Liver (tissue), 8 donors: ENCODE measurements at regions not wholly inside any gene's neighbourhood (a gene's known extent, or its start where the extent isn't known, plus 50 kb on each side); places are given as distances from the start of the nearest gene placed in this dataset.

Experiments
- DNase-seq: peaks from one replicate; pipeline ENCODE4 v3.0.0-alpha.2; 2017; ENCODE audit warnings: low spot score
- H3K27ac ChIP-seq, 2 donors: one replicate each; pipeline ENCODE4 v1.7.0; 2013; ENCODE audit warnings: inconsistent platforms in 2 of 2, low read length in 2 of 2, control low read depth in 1 of 2, low read depth in 1 of 2, mild to moderate bottlenecking in 1 of 2
- H3K27me3 ChIP-seq, 4 donors: one replicate each; pipeline versions ENCODE4 v1.6.1 to v1.7.0; 2013; ENCODE audit warnings: low read length in 3 of 4, inconsistent platforms in 1 of 4, mild to moderate bottlenecking in 1 of 4, moderate library complexity in 1 of 4; ENCODE audit not compliant: control insufficient read depth in 4 of 4, insufficient read depth in 4 of 4
- H3K36me3 ChIP-seq, 4 donors: one replicate each; pipeline versions ENCODE4 v1.6.1 to v1.7.0; 2013; ENCODE audit warnings: low read length in 3 of 4, mild to moderate bottlenecking in 3 of 4, low read depth in 1 of 4, moderate library complexity in 1 of 4; ENCODE audit not compliant: control insufficient read depth in 4 of 4, insufficient read depth in 3 of 4
- H3K4me1 ChIP-seq, 4 donors: one replicate each; pipeline versions ENCODE4 v1.6.1 to v1.7.0; 2013; ENCODE audit warnings: low read length in 3 of 4, mild to moderate bottlenecking in 3 of 4, moderate library complexity in 1 of 4; ENCODE audit not compliant: control insufficient read depth in 4 of 4, insufficient read depth in 4 of 4
- H3K4me3 ChIP-seq, 3 donors: one replicate each; pipeline versions ENCODE4 v1.6.1 to v1.7.0; 2013; ENCODE audit warnings: low read length in 3 of 3, control low read depth in 1 of 3, low read depth in 1 of 3, mild to moderate bottlenecking in 1 of 3
- H3K9ac ChIP-seq, 2 donors: one replicate each; pipeline ENCODE4 v1.7.0; 2013; ENCODE audit warnings: low read length in 2 of 2, mild to moderate bottlenecking in 2 of 2, moderate library complexity in 2 of 2, control low read depth in 1 of 2, low read depth in 1 of 2
- H3K9me3 ChIP-seq, 4 donors: one replicate each; pipeline versions ENCODE4 v1.6.1 to v1.7.0; 2013; ENCODE audit warnings: low read length in 3 of 4; ENCODE audit not compliant: control insufficient read depth in 4 of 4
- EGR1 ChIP-seq, 2 donors: IDR thresholded peaks; 2 replicates each; pipeline ENCODE4 v1.6.1; 2016 to 2018; ENCODE audit warnings: antibody characterized with exemption in 2 of 2, low read depth in 2 of 2
- FOXA2 ChIP-seq: IDR thresholded peaks from 2 replicates; pipeline ENCODE4 v1.6.1; 2016; ENCODE audit warnings: antibody characterized with exemption
- GABPA ChIP-seq, 2 donors: IDR thresholded peaks in 1 of 2; conservative IDR thresholded peaks in 1 of 2; 2 replicates each; pipeline ENCODE4 v1.6.1; 2016; ENCODE audit warnings: antibody characterized with exemption in 2 of 2, mild to moderate bottlenecking in 1 of 2, moderate library complexity in 1 of 2
- HNF4A ChIP-seq, 2 donors: conservative IDR thresholded peaks; 2 replicates each; pipeline ENCODE4 v1.6.1; 2016; ENCODE audit warnings: antibody characterized with exemption in 2 of 2, mild to moderate bottlenecking in 2 of 2
- HNF4G ChIP-seq: IDR thresholded peaks from 2 replicates; pipeline ENCODE4 v1.6.1; 2016; ENCODE audit warnings: antibody characterized with exemption
- JUND ChIP-seq, 2 donors: IDR thresholded peaks; 2 replicates each; pipeline ENCODE4 v1.6.1; 2016; ENCODE audit warnings: antibody characterized with exemption in 2 of 2
- NR2F2 ChIP-seq: IDR thresholded peaks from 2 replicates; pipeline ENCODE4 v1.6.1; 2016; ENCODE audit warnings: antibody characterized with exemption
- RAD21 ChIP-seq, 2 donors: IDR thresholded peaks; 2 replicates each; pipeline ENCODE4 v1.6.1; 2016; ENCODE audit warnings: antibody characterized with exemption in 2 of 2, mild to moderate bottlenecking in 2 of 2
- TAF1 ChIP-seq: conservative IDR thresholded peaks from 2 replicates; pipeline ENCODE4 v1.6.1; 2016; ENCODE audit warnings: antibody characterized with exemption, mild to moderate bottlenecking
- YY1 ChIP-seq: IDR thresholded peaks from 2 replicates; pipeline ENCODE4 v1.6.1; 2016; ENCODE audit warnings: antibody characterized with exemption, mild to moderate bottlenecking
- WGBS: extraction: QIAGEN DNeasy Blood & Tissue Kit; methylation state at CpG from one replicate; pipeline ENCODE4 v1.1.7; 2013; 5-methylcytosine and 5-hydroxymethylcytosine counted together
- TF ChIP-seq, protein P1 (sequence below): IDR thresholded peaks from 2 replicates; pipeline ENCODE4 v1.6.1; 2016; ENCODE audit warnings: antibody characterized with exemption
- TF ChIP-seq, protein P2 (sequence below): IDR thresholded peaks from 2 replicates; pipeline ENCODE4 v1.6.1; 2016; ENCODE audit warnings: antibody characterized with exemption, mild to moderate bottlenecking
- TF ChIP-seq, protein P3 (sequence below): fragments of 150-350 bp; IDR thresholded peaks from 2 replicates; pipeline ENCODE4 v1.5.1; 2017; ENCODE audit warnings: improper control_type of control experiment, low read depth, low read length; ENCODE audit not compliant: missing input control
- donor health status: healthy.
- donor health status: healthy.
- donor health status: healthy.
- donor health status: healthy.
- donor health status: healthy.

DNA sequence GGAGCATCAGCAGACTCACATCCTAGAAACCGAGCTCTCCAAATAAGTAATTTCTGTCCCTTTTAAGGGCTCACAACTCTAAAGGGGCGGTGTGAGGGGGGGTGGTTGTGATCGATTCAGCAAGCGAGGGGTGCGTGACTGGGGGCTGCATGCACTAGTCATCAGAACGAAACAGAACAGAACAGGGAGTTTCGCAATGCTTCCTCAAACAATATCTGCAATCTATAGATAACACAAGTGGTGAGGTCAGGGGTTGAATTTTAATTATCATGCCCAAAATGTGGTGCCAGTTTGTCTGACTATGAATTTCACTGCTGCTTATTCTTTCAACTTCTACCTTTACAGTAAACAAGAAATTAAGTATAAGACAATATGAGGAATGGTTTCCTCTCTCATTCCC lies 1003.0 kb upstream of the NCAM2 start (continued):
- TF ChIP-seq, protein P1, sequence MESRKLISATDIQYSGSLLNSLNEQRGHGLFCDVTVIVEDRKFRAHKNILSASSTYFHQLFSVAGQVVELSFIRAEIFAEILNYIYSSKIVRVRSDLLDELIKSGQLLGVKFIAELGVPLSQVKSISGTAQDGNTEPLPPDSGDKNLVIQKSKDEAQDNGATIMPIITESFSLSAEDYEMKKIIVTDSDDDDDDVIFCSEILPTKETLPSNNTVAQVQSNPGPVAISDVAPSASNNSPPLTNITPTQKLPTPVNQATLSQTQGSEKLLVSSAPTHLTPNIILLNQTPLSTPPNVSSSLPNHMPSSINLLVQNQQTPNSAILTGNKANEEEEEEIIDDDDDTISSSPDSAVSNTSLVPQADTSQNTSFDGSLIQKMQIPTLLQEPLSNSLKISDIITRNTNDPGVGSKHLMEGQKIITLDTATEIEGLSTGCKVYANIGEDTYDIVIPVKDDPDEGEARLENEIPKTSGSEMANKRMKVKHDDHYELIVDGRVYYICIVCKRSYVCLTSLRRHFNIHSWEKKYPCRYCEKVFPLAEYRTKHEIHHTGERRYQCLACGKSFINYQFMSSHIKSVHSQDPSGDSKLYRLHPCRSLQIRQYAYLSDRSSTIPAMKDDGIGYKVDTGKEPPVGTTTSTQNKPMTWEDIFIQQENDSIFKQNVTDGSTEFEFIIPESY: no peak
- TF ChIP-seq HNF4A (conservative IDR thresholded peaks at IDR 0.05): no peak
- no peak for TF ChIP-seq TAF1
- no peak for TF ChIP-seq FOXA2

DNA sequence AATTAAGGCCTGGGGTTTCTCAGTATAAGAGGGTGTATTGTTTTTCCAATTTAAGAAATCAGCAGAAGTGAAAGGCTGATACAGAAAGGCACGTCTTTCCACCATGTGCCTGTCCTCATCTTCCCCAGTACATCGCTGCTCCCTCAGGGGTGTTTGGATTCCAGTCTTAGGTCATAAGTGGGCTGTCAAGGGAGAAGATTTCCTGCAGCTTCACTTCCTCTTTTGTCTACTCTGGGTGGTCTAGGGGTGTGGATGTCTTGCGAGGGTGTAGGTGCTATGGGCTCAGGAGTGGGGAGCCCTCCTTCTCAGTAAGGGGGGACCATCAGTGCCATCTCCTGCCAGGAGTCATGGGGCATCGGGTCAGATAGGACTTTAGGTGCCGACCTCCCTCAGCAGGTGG lies 999.8 kb upstream of the NCAM2 start:
- DNase-seq: no peak
- Histone ChIP-seq H3K9ac (no peak overlapping the region), H3K4me3 (no peak overlapping the region), H3K27ac (no peak overlapping the region), H3K36me3 (no peaks in the 10 kb centered on the region), H3K27me3 (no peaks in the 10 kb centered on the region), H3K4me1 (no peaks in the 10 kb centered on the region), H3K9me3 (no peaks in the 10 kb centered on the region)
- WGBS: 82% methylated on average over 5 of the region's 5 CpGs
- TF ChIP-seq JUND (IDR thresholded peaks at IDR 0.05): no peak
- TF ChIP-seq EGR1 (IDR thresholded peaks at IDR 0.05; ENCODE audit: low read depth in 2 of 2): no peak
- TF ChIP-seq HNF4G: no peak
- no peak for TF ChIP-seq GABPA (IDR thresholded peaks at IDR 0.05 in 1 of 2, conservative IDR thresholded peaks at IDR 0.05 in 1 of 2)

DNA sequence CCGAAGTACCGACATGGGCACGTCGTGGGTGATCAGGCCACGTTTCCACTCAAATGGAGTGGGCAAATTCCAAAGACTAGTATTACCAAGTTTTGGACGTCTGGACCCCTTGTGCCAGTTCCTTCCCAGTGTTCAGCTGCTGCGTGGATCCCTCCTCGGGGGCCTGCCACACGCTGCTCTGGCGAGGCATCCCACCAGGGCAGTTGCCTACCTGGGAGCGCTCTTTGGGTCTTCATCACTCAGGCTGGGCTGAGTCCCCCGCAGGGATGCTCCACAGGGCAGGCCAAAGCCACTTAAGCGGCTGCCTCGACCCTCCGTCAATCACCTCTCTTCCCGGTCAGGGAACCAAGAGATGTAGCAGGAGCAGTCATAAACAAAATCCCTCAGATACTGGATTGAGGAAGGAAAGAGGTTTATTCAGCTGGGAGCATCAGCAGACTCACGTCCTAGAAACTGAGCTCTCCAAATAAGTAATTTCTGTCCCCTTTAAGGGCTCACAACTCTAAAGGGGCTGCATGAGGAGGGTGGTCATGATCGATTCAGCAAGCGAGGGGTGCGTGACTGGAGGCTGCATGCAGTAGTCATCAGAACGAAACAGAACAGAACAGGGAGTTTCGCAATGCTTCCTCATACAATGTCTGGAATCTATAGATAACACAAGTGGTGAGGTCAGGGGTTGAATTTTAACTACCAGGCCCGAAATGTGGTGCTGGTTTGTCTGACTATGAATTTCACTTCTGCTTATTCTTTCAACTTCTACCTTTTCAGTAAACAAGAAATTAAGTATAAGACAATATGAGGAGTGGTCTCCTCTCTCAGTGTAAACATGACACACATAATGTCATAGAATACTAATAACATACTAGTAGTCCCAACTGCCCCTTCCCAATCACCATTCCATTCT lies 998.6 kb upstream of the NCAM2 start:
- Histone ChIP-seq H3K4me1 (no peaks in the 10 kb centered on the region), H3K27me3 (no peaks in the 10 kb centered on the region), H3K9me3 (no peaks in the 10 kb centered on the region), H3K36me3 (no peaks in the 10 kb centered on the region), H3K27ac (no peak overlapping the region), H3K9ac (no peak overlapping the region), H3K4me3 (no peak overlapping the region)
- 76% methylated on average over 23 of the region's 23 CpGs for WGBS
- no peak for DNase-seq
- no peak for TF ChIP-seq TAF1
- TF ChIP-seq, protein P2, sequence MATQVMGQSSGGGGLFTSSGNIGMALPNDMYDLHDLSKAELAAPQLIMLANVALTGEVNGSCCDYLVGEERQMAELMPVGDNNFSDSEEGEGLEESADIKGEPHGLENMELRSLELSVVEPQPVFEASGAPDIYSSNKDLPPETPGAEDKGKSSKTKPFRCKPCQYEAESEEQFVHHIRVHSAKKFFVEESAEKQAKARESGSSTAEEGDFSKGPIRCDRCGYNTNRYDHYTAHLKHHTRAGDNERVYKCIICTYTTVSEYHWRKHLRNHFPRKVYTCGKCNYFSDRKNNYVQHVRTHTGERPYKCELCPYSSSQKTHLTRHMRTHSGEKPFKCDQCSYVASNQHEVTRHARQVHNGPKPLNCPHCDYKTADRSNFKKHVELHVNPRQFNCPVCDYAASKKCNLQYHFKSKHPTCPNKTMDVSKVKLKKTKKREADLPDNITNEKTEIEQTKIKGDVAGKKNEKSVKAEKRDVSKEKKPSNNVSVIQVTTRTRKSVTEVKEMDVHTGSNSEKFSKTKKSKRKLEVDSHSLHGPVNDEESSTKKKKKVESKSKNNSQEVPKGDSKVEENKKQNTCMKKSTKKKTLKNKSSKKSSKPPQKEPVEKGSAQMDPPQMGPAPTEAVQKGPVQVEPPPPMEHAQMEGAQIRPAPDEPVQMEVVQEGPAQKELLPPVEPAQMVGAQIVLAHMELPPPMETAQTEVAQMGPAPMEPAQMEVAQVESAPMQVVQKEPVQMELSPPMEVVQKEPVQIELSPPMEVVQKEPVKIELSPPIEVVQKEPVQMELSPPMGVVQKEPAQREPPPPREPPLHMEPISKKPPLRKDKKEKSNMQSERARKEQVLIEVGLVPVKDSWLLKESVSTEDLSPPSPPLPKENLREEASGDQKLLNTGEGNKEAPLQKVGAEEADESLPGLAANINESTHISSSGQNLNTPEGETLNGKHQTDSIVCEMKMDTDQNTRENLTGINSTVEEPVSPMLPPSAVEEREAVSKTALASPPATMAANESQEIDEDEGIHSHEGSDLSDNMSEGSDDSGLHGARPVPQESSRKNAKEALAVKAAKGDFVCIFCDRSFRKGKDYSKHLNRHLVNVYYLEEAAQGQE: no peak
- no peak for TF ChIP-seq HNF4A (conservative IDR thresholded peaks at IDR 0.05)
- TF ChIP-seq YY1: no peak
- TF ChIP-seq NR2F2: no peak
- no peak for TF ChIP-seq RAD21 (IDR thresholded peaks at IDR 0.05)
- TF ChIP-seq, protein P3, sequence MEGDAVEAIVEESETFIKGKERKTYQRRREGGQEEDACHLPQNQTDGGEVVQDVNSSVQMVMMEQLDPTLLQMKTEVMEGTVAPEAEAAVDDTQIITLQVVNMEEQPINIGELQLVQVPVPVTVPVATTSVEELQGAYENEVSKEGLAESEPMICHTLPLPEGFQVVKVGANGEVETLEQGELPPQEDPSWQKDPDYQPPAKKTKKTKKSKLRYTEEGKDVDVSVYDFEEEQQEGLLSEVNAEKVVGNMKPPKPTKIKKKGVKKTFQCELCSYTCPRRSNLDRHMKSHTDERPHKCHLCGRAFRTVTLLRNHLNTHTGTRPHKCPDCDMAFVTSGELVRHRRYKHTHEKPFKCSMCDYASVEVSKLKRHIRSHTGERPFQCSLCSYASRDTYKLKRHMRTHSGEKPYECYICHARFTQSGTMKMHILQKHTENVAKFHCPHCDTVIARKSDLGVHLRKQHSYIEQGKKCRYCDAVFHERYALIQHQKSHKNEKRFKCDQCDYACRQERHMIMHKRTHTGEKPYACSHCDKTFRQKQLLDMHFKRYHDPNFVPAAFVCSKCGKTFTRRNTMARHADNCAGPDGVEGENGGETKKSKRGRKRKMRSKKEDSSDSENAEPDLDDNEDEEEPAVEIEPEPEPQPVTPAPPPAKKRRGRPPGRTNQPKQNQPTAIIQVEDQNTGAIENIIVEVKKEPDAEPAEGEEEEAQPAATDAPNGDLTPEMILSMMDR: no peak
